ENCODE measurements at regions not wholly inside any gene's neighbourhood (a gene's known extent, or its start where the extent isn't known, plus 50 kb on each side); places are given as distances from the start of the nearest gene placed in this dataset.

DNA sequence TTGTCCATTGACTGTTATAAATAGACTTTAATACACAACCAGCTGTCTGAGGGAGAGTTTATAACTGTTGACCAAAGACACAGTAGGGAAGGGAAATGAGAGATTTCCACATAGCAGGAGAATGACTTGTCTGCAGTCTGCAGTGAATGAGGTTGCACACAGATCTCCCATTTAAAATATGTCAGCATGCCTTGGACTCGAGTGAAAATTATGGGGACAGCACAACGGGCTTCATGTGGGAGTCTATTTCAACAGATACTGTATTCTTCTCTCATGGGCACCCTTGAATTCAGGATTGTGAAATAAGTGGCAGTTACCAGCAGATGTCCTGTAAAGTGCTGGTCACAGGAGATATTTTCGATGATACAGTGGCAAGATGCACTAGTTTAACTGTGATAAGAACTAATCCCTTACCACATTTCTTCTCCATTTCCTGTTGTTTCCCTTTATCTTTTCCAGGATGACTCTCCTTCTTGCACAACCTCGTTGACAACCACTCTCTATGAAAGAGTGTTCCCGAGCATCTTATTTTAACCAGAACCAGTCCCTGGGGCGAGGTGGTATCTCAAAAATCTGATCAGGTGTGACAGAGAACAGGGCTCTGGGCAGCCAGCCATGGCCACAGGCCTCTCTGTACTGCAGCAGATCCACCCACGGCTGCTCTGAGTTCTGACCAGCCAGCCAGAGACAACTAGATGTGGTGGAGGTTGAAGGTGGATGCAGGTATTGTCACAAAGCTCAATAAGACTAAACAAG is 51.5 kb upstream of the MAP3K1 start:
- H3K4me3 ChIP-seq (ENCODE audit: low read depth, low read length), result no peak overlapping the region
- TF ChIP-seq, protein P1, sequence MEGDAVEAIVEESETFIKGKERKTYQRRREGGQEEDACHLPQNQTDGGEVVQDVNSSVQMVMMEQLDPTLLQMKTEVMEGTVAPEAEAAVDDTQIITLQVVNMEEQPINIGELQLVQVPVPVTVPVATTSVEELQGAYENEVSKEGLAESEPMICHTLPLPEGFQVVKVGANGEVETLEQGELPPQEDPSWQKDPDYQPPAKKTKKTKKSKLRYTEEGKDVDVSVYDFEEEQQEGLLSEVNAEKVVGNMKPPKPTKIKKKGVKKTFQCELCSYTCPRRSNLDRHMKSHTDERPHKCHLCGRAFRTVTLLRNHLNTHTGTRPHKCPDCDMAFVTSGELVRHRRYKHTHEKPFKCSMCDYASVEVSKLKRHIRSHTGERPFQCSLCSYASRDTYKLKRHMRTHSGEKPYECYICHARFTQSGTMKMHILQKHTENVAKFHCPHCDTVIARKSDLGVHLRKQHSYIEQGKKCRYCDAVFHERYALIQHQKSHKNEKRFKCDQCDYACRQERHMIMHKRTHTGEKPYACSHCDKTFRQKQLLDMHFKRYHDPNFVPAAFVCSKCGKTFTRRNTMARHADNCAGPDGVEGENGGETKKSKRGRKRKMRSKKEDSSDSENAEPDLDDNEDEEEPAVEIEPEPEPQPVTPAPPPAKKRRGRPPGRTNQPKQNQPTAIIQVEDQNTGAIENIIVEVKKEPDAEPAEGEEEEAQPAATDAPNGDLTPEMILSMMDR (IDR thresholded peaks at IDR 0.05; ENCODE audit: borderline replicate concordance, insufficient read depth, low read depth, low read length), result no peak

DNA sequence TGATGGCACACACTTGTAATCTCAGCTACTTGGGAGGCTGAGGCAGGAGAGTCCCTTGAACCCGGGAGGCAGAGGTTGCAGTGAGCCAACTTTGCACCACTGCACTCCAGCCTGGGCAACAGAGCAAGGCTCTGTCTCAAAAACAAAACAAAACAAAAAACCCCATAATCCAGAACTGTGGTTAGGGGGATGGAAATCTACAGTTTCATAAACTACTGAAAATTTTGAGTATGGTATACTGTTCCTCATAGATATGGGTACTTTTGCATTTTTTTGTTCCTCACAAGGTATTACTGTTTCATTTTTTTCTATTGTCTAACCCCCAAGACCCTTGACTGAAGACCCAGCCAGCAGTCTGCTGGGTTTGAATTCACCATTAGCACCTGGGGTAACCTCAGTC is 52.2 kb upstream of the MAP3K1 start:
- TF ChIP-seq, protein P1 (IDR thresholded peaks at IDR 0.05; ENCODE audit: borderline replicate concordance, insufficient read depth, low read depth, low read length), result no peak
- H3K4me3 ChIP-seq (ENCODE audit: low read depth, low read length), result no peak overlapping the region

DNA sequence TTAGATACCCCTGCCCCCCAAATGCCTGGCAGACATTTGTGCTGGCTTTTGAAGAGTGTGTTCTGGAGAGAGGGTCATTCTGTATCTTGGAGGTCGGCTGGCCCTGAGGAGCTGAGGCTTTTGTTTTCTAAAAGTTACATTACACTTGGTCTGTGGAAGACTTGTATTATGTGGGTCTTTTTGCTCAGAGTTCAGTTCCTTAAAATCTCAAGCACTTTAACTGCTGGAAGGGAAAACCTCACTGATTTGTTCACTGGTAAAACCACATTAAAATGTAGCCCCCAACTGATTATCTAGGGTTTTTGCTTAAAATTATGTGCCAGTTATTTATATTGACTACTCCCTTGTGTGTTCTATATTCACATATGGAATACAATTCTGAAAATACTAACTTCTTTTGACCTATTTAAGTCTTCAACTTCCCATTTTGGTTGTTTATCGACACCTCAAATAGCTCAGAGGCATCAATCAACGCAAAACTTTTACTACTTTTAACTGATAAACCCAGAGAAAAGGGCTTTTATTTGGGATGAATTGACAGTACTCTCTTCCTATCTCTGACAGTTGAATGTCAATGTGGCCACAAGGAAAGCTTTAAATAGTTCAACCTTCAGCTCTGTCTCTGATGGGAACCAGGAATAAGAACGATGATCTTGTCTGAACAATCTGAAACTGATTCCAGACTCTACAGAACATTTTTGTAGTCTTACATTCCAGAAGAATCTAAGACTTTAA is 54.0 kb upstream of the MAP3K1 start:
- H3K4me3 ChIP-seq (ENCODE audit: low read depth, low read length), result no peak overlapping the region
- TF ChIP-seq, protein P1 (IDR thresholded peaks at IDR 0.05; ENCODE audit: borderline replicate concordance, insufficient read depth, low read depth, low read length), result no peak

DNA sequence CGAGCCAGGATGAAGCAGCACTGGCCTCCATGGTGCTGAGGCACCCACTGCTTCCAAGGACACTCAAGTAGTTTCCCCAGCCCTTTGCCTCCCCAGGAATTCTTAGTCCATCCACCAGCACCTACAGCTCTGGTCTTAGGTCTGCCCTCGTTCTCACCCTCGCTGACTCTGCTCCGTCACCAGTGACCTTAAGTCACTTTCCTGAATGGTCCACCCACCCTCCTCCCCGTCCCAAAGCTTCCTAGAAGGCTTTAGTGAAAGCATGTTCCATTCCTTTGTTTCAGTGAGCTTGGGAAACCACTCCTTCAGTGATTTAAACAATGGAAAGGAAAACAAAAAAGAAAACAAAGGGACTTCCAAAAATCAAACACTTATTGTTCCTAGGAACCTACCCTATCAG is 54.6 kb upstream of the MAP3K1 start:
- no peak overlapping the region for H3K4me3 ChIP-seq (ENCODE audit: low read depth, low read length)
- TF ChIP-seq, protein P1 (IDR thresholded peaks at IDR 0.05; ENCODE audit: borderline replicate concordance, insufficient read depth, low read depth, low read length), result no peak

DNA sequence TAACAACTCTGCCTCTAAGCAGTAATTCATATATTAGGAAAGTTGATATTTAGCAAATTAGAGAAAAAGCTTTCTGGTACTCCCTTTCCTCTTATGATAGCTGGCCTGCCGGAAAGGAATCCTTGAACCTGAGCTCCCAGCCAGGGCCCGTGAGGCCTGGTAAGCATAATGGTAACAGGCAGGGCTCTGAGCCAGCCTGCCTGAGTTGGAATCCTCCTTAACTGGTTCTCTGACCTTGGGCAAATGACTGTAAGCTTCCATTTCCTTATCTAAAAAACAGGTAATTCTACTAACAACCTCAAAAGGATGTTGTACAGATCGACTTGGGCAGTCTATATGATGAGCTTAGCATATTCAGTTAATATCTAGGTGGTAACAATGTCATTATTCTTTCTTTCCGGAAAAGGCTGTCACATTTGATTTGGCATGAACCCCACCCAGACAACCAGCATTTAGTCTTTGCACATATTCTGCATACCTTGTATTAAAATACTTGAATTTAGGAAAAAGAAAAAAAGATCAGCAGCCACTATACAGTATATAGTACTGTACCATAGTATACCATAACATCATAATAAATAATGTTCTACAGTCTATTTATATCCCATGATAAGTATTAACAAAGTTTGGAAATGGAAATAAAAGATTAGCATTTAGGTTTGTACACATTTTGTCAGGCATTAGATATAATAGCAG is 55.7 kb upstream of the MAP3K1 start:
- H3K4me3 ChIP-seq (ENCODE audit: low read depth, low read length), result no peak overlapping the region
- TF ChIP-seq, protein P1 (IDR thresholded peaks at IDR 0.05; ENCODE audit: borderline replicate concordance, insufficient read depth, low read depth, low read length), result no peak

DNA sequence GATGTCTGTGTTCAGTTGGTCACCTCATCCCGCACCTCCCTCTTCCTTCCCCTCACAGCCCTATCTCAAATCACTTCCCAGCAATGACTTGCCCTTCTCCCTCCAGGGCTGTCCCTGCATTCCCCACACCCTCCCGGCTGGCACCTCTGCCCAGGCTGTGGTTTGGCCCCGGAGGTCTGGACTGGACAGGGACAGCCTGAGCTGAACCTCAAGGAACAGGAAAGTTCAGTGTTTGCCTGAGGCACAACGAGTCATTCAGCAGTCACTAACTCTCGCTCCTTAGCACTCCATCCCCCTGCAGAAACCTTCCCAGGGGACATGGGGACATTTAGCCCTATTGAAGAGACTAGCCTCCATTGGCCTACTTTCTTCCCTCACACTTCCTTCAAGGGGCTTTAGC is 58.3 kb upstream of the MAP3K1 start:
- TF ChIP-seq, protein P1 (IDR thresholded peaks at IDR 0.05; ENCODE audit: borderline replicate concordance, insufficient read depth, low read depth, low read length), result no peak
- no peak overlapping the region for H3K4me3 ChIP-seq (ENCODE audit: low read depth, low read length)

All from GM12875 (cell line).